HG02938 (cell line): ENCODE measurements at regions not wholly inside any gene's neighbourhood (a gene's known extent, or its start where the extent isn't known, plus 50 kb on each side); places are given as distances from the start of the nearest gene placed in this dataset.

Experiments
- ATAC-seq: cut with Tn5 transposase; IDR thresholded peaks from one replicate; pipeline ENCODE4 v1.9.1; 2021; ENCODE audit warnings: mild to moderate bottlenecking, moderate library complexity; ENCODE audit not compliant: unreplicated experiment

DNA sequence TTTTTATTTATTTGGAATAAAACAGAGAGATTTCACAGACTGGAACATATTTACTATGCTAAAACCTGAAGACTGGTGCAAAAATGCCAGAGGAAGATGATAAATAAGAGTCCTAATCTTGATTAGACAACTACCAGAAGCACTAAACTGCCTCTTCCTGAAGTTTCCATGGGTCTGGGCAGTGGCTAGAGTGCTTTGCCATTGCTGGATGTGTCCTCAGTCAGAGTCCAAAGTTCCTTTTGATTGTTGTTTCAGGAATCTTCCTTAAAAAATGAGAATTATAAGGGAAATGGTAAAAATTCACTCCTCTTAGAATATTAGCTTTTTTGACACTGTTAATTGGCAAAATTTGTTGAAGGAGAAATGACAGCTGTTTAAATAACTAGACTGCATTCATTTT lies 86.3 kb upstream of the AHR start:
- no peak for ATAC-seq

DNA sequence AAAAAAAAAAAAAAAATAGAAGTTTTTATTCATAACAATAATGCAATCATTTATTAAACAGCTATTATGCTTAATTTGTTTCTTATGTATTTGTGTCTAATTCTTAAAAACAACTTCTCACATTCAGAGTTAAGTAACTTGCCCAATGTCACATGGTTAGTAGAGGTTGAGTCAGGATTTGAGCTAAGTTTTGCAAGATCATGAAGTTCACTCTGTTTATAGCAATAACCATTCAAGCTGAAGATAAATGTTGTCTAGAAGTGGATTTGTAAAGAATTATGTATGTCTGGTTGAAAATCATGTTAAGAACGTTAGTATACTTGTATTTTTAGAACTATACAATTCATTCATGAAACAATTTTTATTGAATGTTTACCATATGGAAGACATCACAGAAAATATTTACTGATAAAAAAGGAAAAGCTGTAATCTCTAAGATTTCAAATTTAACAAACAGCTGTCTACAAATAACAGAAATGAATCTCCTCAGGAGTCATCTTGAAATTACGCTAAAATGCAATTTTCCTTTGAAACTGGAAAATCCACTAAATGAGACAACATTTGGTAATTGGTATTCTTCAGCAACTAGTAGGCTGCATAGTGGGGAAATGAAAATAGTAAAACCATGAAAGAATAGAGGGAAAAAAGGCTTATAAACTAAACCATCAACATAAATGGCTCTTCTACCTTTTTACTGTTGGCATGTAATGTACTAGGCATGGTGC lies 70.5 kb upstream of the AHR start:
- no peak for ATAC-seq

DNA sequence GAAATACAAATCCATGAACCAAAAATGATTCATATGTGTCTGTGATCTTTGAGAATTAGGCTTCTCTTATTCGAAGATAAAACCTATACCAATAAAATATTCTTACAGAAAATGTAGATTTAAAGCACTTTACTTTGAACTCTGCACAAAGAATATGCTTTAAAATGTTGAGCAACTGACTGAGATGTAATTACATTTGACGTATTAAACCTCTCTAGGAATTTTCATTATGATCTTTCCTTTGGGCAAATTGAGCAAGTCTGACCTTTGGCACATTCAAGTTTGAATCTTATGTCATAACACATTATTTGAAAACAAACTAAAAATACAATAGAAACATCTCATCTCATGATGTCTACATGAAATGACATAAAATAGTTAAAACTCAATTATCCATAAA lies 69.2 kb upstream of the AHR start:
- no peak for ATAC-seq

DNA sequence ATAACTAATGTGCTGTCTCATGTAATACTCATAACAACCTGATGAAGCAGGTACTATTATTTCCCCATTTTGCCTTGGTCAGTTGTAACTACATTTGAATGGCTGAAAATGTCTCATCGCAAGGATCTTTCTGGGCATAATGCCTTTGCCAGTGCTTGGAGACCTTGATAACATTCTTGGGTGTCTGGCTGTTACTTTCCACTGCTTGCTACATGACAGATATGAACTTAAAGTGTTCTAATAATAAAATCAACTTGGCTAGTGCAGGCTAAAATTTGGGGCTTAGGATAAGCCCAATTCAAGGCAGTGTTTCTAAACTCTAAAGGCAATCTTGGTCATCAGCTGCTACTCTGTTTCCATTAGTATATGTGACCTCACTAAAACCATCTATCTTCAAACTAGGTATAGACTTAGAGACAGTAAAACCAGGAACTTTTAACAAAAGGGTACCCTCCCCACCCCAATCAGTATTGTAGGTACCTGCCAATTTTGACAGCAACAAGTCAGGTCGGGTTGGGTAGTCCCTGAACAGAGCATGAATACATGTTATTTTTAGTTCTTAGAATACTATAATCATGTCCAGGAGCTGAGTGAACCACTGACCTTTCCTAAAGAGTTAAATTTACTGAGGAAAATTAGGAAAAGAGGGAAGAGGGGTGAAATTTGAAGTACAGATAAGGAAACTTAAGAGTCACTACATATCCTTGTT lies 68.2 kb upstream of the AHR start:
- no peak for ATAC-seq

DNA sequence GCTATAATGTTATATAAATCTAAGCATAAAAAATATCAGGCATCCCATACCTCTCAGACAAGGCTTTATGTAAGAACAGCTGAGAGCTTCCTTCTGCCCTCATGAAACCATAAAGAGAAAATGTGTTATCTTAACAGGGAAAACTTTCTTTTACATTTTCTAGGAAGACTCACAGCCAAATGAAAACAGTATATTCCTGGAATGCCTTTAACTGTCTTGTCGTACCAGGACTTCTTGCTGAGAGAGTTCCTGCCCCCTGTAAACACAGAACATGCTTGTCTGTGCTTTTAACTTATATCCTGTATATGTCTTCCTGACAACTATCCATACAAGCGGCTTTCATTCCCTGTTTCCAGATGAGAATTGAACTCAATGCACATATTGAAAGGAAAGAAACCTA lies 64.8 kb upstream of the AHR start:
- ATAC-seq, result no peak

DNA sequence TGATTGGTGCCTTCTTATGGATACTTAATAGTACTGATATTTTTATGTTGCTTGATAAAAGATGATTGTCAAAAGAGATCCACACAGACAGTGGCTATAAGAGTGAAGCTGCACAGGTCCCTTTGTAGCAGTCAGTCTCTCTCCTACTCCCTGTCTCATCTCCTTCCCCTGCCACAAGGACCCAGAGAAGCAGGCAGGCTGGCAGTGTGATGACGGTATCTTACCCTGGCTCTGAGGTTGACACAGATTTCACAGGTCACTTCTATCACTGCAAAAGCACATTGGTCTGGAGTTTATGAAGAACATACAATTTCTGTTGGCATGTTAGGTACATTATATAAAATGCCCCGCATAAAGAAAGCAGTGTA lies 64.4 kb upstream of the AHR start:
- ATAC-seq, result peak; percentile 32

DNA sequence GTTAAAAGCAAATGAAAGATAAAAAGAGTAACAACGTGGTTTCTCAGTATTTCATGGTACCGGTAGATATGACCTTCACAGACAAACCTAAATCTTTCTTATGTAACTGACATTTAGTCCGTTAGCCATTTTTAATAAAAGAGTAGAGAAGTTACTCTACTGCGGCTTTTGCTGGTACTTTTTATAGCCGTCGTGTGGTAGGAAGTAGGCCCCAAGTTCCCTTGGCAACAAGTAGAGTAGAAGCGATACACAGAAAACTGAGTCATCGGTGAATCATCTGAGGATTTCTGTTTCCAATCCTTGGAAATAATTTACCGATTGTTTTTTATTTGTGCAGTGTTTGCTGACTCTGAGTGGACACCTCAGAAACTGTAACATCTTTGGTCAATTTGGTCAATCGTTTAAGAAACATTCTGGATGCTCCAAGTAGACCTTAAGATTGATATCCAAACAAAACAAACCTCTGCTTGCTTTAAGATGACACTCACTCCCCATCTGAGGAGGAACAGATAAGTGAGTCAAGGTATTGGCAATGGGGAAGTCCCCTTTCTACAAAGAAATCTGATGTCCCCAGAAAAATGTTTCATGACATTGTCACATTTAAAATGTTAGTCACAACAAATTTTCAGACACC lies 63.9 kb upstream of the AHR start:
- ATAC-seq, result peak; percentile 98

DNA sequence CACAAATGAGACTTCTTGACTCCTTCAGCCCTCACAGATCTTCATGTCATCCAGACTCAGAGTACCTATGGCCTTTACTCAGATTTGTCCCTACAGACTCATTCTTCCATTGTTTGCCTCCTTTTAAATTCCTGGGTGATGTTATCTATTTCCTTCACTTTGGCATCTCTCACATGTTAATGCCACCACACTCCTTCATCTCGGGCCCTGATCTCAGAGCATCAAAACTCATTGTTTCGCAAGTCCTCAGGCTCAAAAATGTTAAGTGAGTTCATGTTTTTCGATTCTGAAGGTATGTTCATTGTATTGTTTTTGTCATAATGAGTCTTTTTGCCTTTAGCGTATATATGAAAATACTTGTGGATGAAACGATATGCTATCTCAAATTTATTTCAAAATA lies 62.3 kb upstream of the AHR start:
- ATAC-seq, result no peak

DNA sequence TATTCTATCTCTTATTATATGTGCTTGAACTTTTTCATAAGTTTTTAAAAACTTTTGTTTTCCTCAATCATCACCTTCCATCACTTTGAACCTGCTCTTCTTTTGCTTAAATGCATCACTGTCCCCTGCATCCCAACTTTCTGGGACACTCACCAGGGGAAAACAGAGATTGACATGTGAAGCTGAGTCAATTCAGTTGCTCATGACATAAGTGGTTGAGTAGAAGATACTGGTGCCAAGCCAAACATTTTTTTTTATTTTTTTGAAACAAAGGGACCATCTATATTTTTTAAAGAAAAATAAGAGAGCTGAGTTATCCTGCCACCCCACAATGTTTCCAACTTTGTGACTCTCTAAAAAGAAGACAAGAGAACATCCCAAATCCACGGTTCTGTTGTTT lies 61.8 kb upstream of the AHR start:
- no peak for ATAC-seq

DNA sequence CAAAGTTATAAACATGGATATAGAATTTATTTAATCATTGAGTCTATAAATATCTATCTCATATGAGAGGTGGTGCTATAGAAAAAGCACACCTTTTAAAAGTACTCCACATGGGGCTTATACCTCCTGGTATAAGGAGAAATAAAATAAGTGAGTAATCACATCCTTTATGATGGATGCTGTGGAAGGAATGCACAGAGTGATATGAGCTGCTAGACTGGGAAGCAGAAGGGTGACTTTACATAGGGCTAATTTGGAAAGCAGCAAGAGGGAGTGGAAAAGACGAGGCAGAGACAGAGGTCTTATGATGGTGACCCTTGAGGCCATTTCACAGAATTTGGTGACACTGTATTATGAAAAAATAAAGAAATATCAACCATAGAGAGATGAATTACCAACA lies 59.4 kb upstream of the AHR start:
- ATAC-seq, result no peak

DNA sequence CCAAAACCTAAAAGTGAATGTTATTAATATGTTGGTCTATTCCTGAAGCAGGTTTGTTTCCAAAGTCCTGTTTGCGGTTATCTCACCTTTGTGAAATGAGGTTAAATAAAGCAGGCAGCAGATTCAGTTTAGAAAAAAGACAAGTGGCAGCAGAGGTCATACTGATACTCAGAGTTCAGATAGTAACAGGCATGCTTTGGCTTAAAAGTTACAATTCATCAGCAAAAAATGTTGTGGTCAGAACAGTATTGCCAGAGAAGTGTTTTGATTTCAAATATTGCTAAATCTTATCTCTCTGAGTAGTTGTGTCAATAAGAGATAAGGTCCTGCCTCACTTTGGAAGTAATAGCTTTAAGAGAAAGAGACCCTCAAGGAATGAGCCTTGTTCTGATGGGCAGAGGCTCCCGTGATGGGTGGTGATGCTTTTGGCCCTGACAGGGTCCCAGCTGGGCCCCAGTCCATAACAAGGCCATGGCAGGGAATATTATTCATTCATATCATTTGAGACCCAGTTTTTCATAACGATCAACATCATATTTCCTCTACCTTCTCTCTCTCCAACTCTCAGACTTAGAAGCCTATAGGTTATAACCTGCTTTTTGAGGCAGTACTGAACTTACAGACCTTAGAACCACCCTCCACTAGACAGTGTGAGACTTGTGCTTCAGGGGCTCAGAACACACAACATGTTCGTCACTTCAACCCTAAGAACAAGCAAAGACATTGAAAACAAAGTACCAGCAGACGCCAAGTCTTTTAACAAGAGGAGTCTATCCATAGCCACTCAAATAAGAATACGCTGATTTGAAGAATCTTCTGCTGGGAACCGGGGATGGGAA lies 58.5 kb upstream of the AHR start:
- ATAC-seq, result no peak

DNA sequence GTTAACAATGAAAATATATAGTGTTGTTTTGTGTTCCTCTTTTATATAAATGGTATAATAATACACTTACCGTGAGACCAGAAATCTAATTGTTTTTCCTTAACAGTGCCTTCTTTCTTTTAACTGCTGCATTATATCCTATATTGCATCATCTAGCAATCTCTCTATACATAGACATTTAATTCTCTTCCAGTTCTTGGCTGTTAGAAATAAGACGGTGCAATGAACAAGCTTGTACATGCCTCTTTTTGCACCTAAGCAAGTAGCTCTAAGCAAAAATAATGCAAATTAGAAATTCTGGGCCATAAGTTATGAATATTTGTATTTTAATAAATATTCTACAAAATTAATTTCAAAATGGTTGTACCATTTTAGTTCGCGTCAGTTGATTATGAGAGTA lies 55.9 kb upstream of the AHR start:
- ATAC-seq, result no peak

DNA sequence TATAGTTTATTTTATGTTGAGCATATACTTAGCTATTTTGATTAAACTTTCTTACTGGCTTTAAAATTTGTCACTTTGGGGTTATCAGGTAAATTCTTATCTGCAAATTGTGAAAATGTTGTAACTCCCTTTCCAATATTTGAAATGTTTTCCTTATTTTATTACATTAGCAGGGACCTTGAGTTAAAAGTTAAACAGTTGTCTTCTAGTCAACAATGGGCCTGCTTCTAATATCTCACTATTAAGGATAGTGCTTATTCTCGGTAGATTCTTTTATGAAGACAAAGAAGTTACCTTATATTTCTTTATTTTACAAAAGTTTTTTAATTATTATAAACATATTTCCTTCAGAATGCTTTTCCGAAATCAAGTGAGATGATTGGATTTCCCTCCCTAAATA lies 53.7 kb upstream of the AHR start:
- no peak for ATAC-seq

DNA sequence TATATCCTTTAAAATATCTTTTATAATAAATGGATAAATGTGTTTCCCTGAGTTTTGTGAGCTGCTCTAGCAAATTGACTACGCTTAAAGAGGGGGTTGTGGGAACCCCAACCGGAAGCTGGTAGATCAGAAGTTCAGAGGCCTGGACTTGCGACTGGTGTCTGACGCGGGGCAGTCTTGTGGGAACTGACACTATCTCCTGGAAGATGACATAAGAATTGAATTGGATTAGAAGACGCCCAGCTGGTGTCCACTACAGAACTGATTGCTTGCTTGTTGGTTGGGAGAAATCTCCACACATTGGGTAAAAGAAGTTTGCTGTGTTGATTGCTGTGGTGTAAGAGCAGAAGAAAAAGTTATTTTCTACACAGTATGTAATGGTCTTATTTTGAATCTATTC lies 51.1 kb upstream of the AHR start:
- no peak for ATAC-seq

DNA sequence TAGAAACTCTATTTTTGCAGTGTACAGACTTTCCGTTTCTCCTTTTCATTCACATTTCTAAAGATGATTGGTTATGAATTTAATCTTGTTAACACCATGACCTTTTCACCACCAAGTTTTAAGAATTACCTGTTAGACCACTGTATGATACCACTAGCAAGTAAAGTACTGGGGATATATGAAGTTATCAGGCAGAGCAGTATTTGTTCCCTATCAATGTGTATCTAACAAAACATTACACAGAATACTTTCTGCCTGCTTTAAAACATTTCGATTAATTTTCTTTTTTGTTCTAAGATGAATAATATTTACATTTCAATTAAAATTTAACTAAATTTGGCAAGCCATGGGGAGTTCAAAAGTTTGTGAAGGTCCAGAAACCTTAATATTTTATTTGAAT lies 49.9 kb upstream of the AHR start:
- ATAC-seq, result no peak
